ENCODE measurements at regions not wholly inside any gene's neighbourhood (a gene's known extent, or its start where the extent isn't known, plus 50 kb on each side); places are given as distances from the start of the nearest gene placed in this dataset.

- no peak for TF ChIP-seq CTCF (IDR thresholded peaks at IDR 0.05; ENCODE audit: insufficient read depth, low read length, poor library complexity, severe bottlenecking)
- TF ChIP-seq EZH2phosphoT487 (conservative IDR thresholded peaks at IDR 0.05; ENCODE audit: low read length): no peak
Measured at GRCh38 chr3:5750874-5751640, 563.5 kb downstream of the EDEM1 start.
